ENCODE measurements at regions not wholly inside any gene's neighbourhood (a gene's known extent, or its start where the extent isn't known, plus 50 kb on each side); places are given as distances from the start of the nearest gene placed in this dataset.

DNA sequence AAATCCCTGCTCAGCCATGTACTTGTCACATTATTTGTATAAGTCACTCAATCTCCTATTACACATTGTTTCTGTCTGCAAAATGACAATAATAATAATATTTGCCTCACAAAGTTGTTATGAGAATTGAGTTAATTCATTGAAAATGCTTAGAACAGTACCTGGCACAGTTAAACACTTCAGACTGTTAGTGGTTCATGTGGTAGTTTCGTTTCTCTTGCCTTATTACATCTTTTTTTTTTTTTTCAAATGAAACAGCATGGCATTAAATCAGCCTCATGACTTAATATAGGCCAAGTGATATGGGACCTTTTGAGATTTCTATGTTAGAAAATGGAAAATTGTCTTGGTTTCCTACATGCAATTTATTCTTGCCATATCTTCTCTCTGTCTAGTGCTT is 71.0 kb upstream of the CRY1 start:
- TF ChIP-seq, protein P1, sequence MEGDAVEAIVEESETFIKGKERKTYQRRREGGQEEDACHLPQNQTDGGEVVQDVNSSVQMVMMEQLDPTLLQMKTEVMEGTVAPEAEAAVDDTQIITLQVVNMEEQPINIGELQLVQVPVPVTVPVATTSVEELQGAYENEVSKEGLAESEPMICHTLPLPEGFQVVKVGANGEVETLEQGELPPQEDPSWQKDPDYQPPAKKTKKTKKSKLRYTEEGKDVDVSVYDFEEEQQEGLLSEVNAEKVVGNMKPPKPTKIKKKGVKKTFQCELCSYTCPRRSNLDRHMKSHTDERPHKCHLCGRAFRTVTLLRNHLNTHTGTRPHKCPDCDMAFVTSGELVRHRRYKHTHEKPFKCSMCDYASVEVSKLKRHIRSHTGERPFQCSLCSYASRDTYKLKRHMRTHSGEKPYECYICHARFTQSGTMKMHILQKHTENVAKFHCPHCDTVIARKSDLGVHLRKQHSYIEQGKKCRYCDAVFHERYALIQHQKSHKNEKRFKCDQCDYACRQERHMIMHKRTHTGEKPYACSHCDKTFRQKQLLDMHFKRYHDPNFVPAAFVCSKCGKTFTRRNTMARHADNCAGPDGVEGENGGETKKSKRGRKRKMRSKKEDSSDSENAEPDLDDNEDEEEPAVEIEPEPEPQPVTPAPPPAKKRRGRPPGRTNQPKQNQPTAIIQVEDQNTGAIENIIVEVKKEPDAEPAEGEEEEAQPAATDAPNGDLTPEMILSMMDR (IDR thresholded peaks at IDR 0.05), result no peak
- no peak for TF ChIP-seq POLR2A (IDR thresholded peaks at IDR 0.05)

Measured in Peyer's patch (tissue), 4 donors.